Tibial artery (tissue), 4 donors: ENCODE measurements at regions not wholly inside any gene's neighbourhood (a gene's known extent, or its start where the extent isn't known, plus 50 kb on each side); places are given as distances from the start of the nearest gene placed in this dataset.

ENCODE experiments used
- DNase-seq, 2 donors: peaks; one replicate each; pipeline ENCODE4 v3.0.0-alpha.2; 2019
- H3K27ac ChIP-seq, 2 donors: fragments of 200-600 bp; sonication (generic) in 1 of 2; 1 replicate in 1 of 2; 2 replicates in 1 of 2; pipeline ENCODE4 v1.5.1; 2018 to 2019; ENCODE audit warnings: mild to moderate bottlenecking in 1 of 2
- H3K27me3 ChIP-seq, 2 donors: fragments of 200-600 bp; sonication (generic) in 1 of 2; one replicate each; pipeline versions ENCODE4 v1.5.1 to v1.6.0; 2016 to 2019
- H3K36me3 ChIP-seq, 3 donors: fragments of 200-600 bp; sonication (generic) in 2 of 3; one replicate each; pipeline ENCODE4 v1.5.1; 2016 to 2019; ENCODE audit warnings: mild to moderate bottlenecking in 2 of 3
- H3K4me1 ChIP-seq, 4 donors: fragments of 200-600 bp; sonication (generic) in 2 of 4; 1 replicate in 3 of 4; 2 replicates in 1 of 4; pipeline ENCODE4 v1.5.1; 2016 to 2019
- H3K4me3 ChIP-seq, 2 donors: fragments of 200-600 bp; sonication (generic) in 1 of 2; 1 replicate in 1 of 2; 2 replicates in 1 of 2; pipeline ENCODE4 v1.5.1; 2018 to 2019; ENCODE audit warnings: mild to moderate bottlenecking in 2 of 2
- H3K9me3 ChIP-seq, 3 donors: fragments of 200-600 bp; sonication (generic) in 1 of 3; one replicate each; pipeline ENCODE4 v1.5.1; 2016 to 2019
- CTCF ChIP-seq, 2 experiments: fragments of 200-600 bp in 1 of 2; fragments of 450-650 bp in 1 of 2; IDR thresholded peaks; one replicate each; pipeline ENCODE4 v1.5.1; 2017 to 2019; ENCODE audit warnings: antibody characterized with exemption in 2 of 2, mild to moderate bottlenecking in 1 of 2, moderate library complexity in 1 of 2
- intact Hi-C: fragments of 100-400 bp; cut with DNase I; formaldehyde crosslinking; loops from one replicate; pipeline ENCODE4 v1.15.0; 2023; ENCODE audit warnings: low total_unique reads

DNA sequence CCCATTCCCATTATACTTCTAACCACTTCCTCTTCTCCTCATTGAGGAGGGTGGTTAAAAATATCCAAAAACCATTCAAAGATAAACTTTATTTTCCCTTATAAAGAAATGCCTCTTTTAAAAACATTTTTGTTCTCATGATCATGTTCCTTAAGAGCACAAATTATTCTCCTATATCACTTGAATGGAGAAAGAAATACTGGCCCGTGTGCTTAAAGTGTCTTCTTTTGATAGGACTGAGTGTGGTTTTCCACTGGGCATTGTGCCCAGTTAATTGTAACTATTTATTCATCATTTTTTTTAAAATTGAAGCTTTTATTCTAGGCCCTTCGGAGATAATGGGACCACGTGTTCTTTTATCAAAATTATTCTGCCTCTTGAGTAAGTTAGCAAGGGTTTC is 871.5 kb downstream of the QKI start:
- Histone ChIP-seq H3K27ac (no peak overlapping the region), H3K4me1 (no peaks in the 10 kb centered on the region), H3K27me3 (no peaks in the 10 kb centered on the region), H3K36me3 (no peaks in the 10 kb centered on the region), H3K9me3 (peaks cover 0 to under 1% (median 0%) of the 10 kb centered on the region in 3 donors), H3K4me3 (no peak overlapping the region)
- intact Hi-C loops, result no loop called here
- no peak for TF ChIP-seq CTCF (IDR thresholded peaks at IDR 0.05)
- no peak for DNase-seq

DNA sequence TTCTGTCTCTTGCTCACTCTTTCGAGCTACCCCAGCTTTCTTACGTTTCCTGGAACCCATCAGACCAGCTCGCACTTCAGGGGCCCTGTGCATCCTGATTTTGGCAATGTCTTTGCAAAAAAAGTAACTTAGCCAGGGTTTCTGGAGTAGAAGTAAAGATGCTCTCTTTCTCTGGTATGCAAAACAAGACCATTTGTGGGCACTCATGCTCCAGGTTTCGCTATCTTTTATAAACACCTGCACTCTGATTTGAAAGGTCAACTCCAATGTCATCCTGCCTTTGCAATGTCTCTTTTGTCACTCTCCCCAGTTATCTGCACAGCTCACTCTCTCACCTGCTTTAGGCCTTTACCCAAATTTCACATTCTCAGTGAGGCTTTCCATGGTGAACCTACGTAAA is 869.1 kb downstream of the QKI start:
- no peak overlapping the region for H3K4me3 ChIP-seq
- intact Hi-C loops, result no loop called here
- H3K27ac ChIP-seq, result no peak overlapping the region
- no peaks in the 10 kb centered on the region for H3K4me1 ChIP-seq
- H3K9me3 ChIP-seq, result no peaks in the 10 kb centered on the region
- no peak for TF ChIP-seq CTCF (IDR thresholded peaks at IDR 0.05)
- DNase-seq, result no peak
- H3K36me3 ChIP-seq, result no peaks in the 10 kb centered on the region
- no peaks in the 10 kb centered on the region for H3K27me3 ChIP-seq

- H3K36me3 ChIP-seq, result no peaks in the 10 kb centered on the region
- H3K27me3 ChIP-seq, result no peaks in the 10 kb centered on the region
- H3K4me3 ChIP-seq, result no peak overlapping the region
- DNase-seq, result no peak
- intact Hi-C loops, result no loop called here
- H3K9me3 ChIP-seq, result no peaks in the 10 kb centered on the region
- TF ChIP-seq CTCF (IDR thresholded peaks at IDR 0.05), result no peak
- H3K27ac ChIP-seq, result no peak overlapping the region
- no peaks in the 10 kb centered on the region for H3K4me1 ChIP-seq
Measured at GRCh38 chr6:164276211-164276610, 861.7 kb downstream of the QKI start.

GRCh38 chr6:164275773-164276172 is 861.3 kb downstream of the QKI start:
- Histone ChIP-seq H3K4me3 (no peak overlapping the region), H3K27ac (no peak overlapping the region), H3K36me3 (no peaks in the 10 kb centered on the region), H3K27me3 (no peaks in the 10 kb centered on the region), H3K4me1 (no peaks in the 10 kb centered on the region), H3K9me3 (no peaks in the 10 kb centered on the region)
- intact Hi-C loops, result no loop called here
- no peak for TF ChIP-seq CTCF (IDR thresholded peaks at IDR 0.05)
- DNase-seq, result no peak

GRCh38 chr6:164274493-164274892 is 860.0 kb downstream of the QKI start:
- H3K9me3 ChIP-seq, result no peaks in the 10 kb centered on the region
- H3K27me3 ChIP-seq, result no peaks in the 10 kb centered on the region
- intact Hi-C loops, result no loop called here
- H3K4me3 ChIP-seq, result no peak overlapping the region
- no peak for TF ChIP-seq CTCF (IDR thresholded peaks at IDR 0.05)
- H3K36me3 ChIP-seq, result no peaks in the 10 kb centered on the region
- no peaks in the 10 kb centered on the region for H3K4me1 ChIP-seq
- DNase-seq, result no peak
- H3K27ac ChIP-seq, result no peak overlapping the region

- H3K4me1 ChIP-seq, result no peaks in the 10 kb centered on the region
- H3K36me3 ChIP-seq, result no peaks in the 10 kb centered on the region
- H3K4me3 ChIP-seq, result no peak overlapping the region
- no peak overlapping the region for H3K27ac ChIP-seq
- TF ChIP-seq CTCF (IDR thresholded peaks at IDR 0.05), result no peak
- H3K27me3 ChIP-seq, result no peaks in the 10 kb centered on the region
- intact Hi-C loops, result no loop called here
- no peak for DNase-seq
- H3K9me3 ChIP-seq, result no peaks in the 10 kb centered on the region
Measured at GRCh38 chr6:164273491-164273890, 859.0 kb downstream of the QKI start.
